ENCODE measurements at regions not wholly inside any gene's neighbourhood (a gene's known extent, or its start where the extent isn't known, plus 50 kb on each side); places are given as distances from the start of the nearest gene placed in this dataset.

DNA sequence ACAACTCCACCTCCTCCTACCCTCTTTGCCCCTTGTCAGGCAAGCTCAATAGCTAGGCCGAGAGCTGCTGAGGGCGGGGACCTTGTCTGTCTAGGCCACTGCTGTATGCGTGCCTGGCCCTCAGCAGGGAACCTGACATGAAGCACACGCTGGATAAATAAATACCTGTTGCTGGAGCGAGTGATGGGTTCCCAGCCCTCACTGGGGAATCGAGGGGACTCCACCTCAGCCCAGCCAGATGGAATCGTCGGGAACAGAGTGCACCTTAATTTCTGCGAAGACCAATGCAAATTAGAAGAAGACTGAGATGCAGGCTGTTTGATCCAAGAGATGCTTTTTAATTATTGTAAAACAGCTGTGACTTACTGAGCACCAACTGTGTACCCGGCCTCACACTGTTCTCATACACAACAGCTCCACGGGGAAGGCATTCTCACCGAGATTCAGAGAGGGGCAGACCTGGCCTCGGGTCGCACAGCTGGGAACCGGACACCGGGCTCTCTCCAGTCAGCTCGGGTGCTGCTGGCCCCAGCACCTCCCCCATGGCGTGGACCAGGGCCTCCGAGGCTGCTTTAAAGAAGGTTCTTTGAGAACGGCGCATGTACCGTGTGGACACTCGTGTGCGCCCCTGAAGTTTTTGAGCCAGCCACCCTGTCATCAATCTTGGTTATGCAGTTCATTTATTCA is 109.7 kb upstream of the IER5L start:
- TF ChIP-seq, protein P1, sequence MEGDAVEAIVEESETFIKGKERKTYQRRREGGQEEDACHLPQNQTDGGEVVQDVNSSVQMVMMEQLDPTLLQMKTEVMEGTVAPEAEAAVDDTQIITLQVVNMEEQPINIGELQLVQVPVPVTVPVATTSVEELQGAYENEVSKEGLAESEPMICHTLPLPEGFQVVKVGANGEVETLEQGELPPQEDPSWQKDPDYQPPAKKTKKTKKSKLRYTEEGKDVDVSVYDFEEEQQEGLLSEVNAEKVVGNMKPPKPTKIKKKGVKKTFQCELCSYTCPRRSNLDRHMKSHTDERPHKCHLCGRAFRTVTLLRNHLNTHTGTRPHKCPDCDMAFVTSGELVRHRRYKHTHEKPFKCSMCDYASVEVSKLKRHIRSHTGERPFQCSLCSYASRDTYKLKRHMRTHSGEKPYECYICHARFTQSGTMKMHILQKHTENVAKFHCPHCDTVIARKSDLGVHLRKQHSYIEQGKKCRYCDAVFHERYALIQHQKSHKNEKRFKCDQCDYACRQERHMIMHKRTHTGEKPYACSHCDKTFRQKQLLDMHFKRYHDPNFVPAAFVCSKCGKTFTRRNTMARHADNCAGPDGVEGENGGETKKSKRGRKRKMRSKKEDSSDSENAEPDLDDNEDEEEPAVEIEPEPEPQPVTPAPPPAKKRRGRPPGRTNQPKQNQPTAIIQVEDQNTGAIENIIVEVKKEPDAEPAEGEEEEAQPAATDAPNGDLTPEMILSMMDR (IDR thresholded peaks at IDR 0.05; ENCODE audit: low read depth, low read length, poor library complexity, severe bottlenecking): no peak
- TF ChIP-seq EZH2phosphoT487 (IDR thresholded peaks at IDR 0.05; ENCODE audit: borderline replicate concordance, low read length): no peak

Data from DOHH2 (cell line).